SK-N-SH treated with all-trans-retinoic acid at 6 μM for 48 hours (cell line): ENCODE measurements at regions not wholly inside any gene's neighbourhood (a gene's known extent, or its start where the extent isn't known, plus 50 kb on each side); places are given as distances from the start of the nearest gene placed in this dataset.

Experiments
- ATAC-seq: fragments of 200-7000 bp; cut with Tn5 transposase; 3 replicates; pipeline ENCODE4 v1.9.1; 2020; ENCODE audit warnings: mild to moderate bottlenecking, moderate library complexity
- ARNTL ChIP-seq: fragments of 450-650 bp; formaldehyde crosslinking; IDR thresholded peaks from 2 replicates; pipeline ENCODE4 v1.5.0; 2020; ENCODE audit warnings: low read depth, mild to moderate bottlenecking, moderate library complexity, borderline replicate concordance
- BACH2 ChIP-seq: fragments of 250-450 bp; sonication (Bioruptor Pico); IDR thresholded peaks from 2 replicates; pipeline ENCODE4 v1.9.0; 2021; ENCODE audit warnings: mild to moderate bottlenecking, borderline replicate concordance
- CREB5 ChIP-seq: fragments of 250-450 bp; sonication (Bioruptor Pico); IDR thresholded peaks from 2 replicates; pipeline ENCODE4 v1.5.1; 2020; ENCODE audit warnings: low read depth, mild to moderate bottlenecking, moderate library complexity
- CSDC2 ChIP-seq: fragments of 250-450 bp; sonication (Bioruptor Pico); IDR thresholded peaks from 2 replicates; pipeline ENCODE4 v1.5.0; 2020; ENCODE audit warnings: mild to moderate bottlenecking, moderate library complexity
- ESRRG ChIP-seq: fragments of 250-450 bp; sonication (Bioruptor Pico); IDR thresholded peaks from 2 replicates; pipeline ENCODE4 v1.6.1; 2021; ENCODE audit warnings: mild to moderate bottlenecking
- GLIS3 ChIP-seq: fragments of 250-450 bp; sonication (Bioruptor Pico); IDR thresholded peaks from 2 replicates; pipeline ENCODE4 v1.5.0; 2020; ENCODE audit warnings: mild to moderate bottlenecking, moderate library complexity
- ISL1 ChIP-seq: fragments of 250-450 bp; sonication (Bioruptor Pico); IDR thresholded peaks from 2 replicates; pipeline ENCODE4 v2.1.2; 2022; ENCODE audit warnings: mild to moderate bottlenecking, moderate library complexity
- OSR1 ChIP-seq: fragments of 250-450 bp; sonication (Bioruptor Pico); IDR thresholded peaks from 2 replicates; pipeline ENCODE4 v1.8.0; 2022; ENCODE audit warnings: moderate library complexity, mild to moderate bottlenecking, inconsistent platforms
- PATZ1 ChIP-seq: fragments of 250-450 bp; sonication (Bioruptor Pico); IDR thresholded peaks from 2 replicates; pipeline ENCODE4 v1.8.0; 2020; ENCODE audit warnings: mild to moderate bottlenecking, moderate library complexity, borderline replicate concordance
- POU6F1 ChIP-seq: fragments of 250-450 bp; sonication (Bioruptor Pico); IDR thresholded peaks from 2 replicates; pipeline ENCODE4 v1.8.0; 2021; ENCODE audit warnings: low read depth, mild to moderate bottlenecking, moderate library complexity, borderline replicate concordance
- RARB ChIP-seq: fragments of 250-450 bp; sonication (Bioruptor Pico); IDR thresholded peaks from 2 replicates; pipeline ENCODE4 v1.8.0; 2021; ENCODE audit warnings: mild to moderate bottlenecking, moderate library complexity
- SNAI2 ChIP-seq: fragments of 250-450 bp; sonication (Bioruptor Pico); IDR thresholded peaks from 2 replicates; pipeline ENCODE4 v1.5.0; 2020; ENCODE audit warnings: mild to moderate bottlenecking, moderate library complexity
- TCF4 ChIP-seq: fragments of 250-450 bp; sonication (Bioruptor Pico); IDR thresholded peaks from 2 replicates; pipeline ENCODE4 v1.8.0; 2021; ENCODE audit warnings: mild to moderate bottlenecking, moderate library complexity, borderline replicate concordance
- TOX ChIP-seq: fragments of 250-450 bp; sonication (Bioruptor Pico); IDR thresholded peaks from 2 replicates; pipeline ENCODE4 v1.8.0; 2021; ENCODE audit warnings: mild to moderate bottlenecking, moderate library complexity, borderline replicate concordance
- TSHZ2 ChIP-seq: fragments of 250-450 bp; sonication (Bioruptor Pico); IDR thresholded peaks from 2 replicates; pipeline ENCODE4 v1.5.0; 2020; ENCODE audit warnings: mild to moderate bottlenecking, moderate library complexity
- ZC3H10 ChIP-seq: fragments of 250-450 bp; sonication (Bioruptor Pico); IDR thresholded peaks from 2 replicates; pipeline ENCODE4 v1.5.1; 2021; ENCODE audit warnings: mild to moderate bottlenecking, moderate library complexity
- ZFP3 ChIP-seq: fragments of 250-450 bp; sonication (Bioruptor Pico); IDR thresholded peaks from 2 replicates; pipeline ENCODE4 v1.5.0; 2020; ENCODE audit warnings: mild to moderate bottlenecking, moderate library complexity
- ZFP30 ChIP-seq: fragments of 450-650 bp; formaldehyde crosslinking; IDR thresholded peaks from 2 replicates; pipeline ENCODE4 v1.5.0; 2022; ENCODE audit warnings: mild to moderate bottlenecking, moderate library complexity
- ZNF565 ChIP-seq: fragments of 450-650 bp; formaldehyde crosslinking; conservative IDR thresholded peaks from 2 replicates; pipeline ENCODE4 v1.5.0; 2020; ENCODE audit warnings: low read depth, mild to moderate bottlenecking, moderate library complexity
- ZNF70 ChIP-seq: fragments of 450-650 bp; formaldehyde crosslinking; IDR thresholded peaks from 2 replicates; pipeline ENCODE4 v1.5.0; 2020; ENCODE audit warnings: mild to moderate bottlenecking, moderate library complexity

- TF ChIP-seq TCF4 (CRISPR knock-in tag) (0 out of 2 replicates have a peak, but pooled peaks have one; percentile 12), ARNTL (CRISPR knock-in tag) (no peak), ISL1 (CRISPR knock-in tag) (peak; percentile 74), ZFP30 (no peak)
- no peak for ATAC-seq
Observed at GRCh38 chr5:110338341-110339083, 388.0 kb downstream of the TMEM232 start.

- ATAC-seq: no peak
- TF ChIP-seq ZFP30: no peak
- TF ChIP-seq BACH2: no peak
- no peak for TF ChIP-seq TOX (CRISPR knock-in tag)
- no peak for TF ChIP-seq ZNF70 (CRISPR knock-in tag)
- TF ChIP-seq ESRRG (CRISPR knock-in tag): no peak
- TF ChIP-seq ISL1 (CRISPR knock-in tag): no peak
- no peak for TF ChIP-seq ZC3H10 (CRISPR knock-in tag)
- no peak for TF ChIP-seq ZFP3 (CRISPR knock-in tag)
- no peak for TF ChIP-seq OSR1 (CRISPR knock-in tag)
- no peak for TF ChIP-seq CSDC2 (CRISPR knock-in tag)
- no peak for TF ChIP-seq ZNF565 (CRISPR knock-in tag)
- no peak for TF ChIP-seq POU6F1
- no peak for TF ChIP-seq TCF4 (CRISPR knock-in tag)
Observed at GRCh38 chr5:110339399-110339798, 387.1 kb downstream of the TMEM232 start.

- ATAC-seq: no peak
- TF ChIP-seq RARB (CRISPR knock-in tag): no peak
- TF ChIP-seq ZNF70 (CRISPR knock-in tag): no peak
- TF ChIP-seq ZFP30: no peak
- TF ChIP-seq OSR1 (CRISPR knock-in tag): no peak
- no peak for TF ChIP-seq SNAI2 (CRISPR knock-in tag)
- TF ChIP-seq CREB5 (CRISPR knock-in tag): no peak
- TF ChIP-seq ARNTL (CRISPR knock-in tag): no peak
- TF ChIP-seq ISL1 (CRISPR knock-in tag): no peak
- no peak for TF ChIP-seq TCF4 (CRISPR knock-in tag)
- no peak for TF ChIP-seq POU6F1
- no peak for TF ChIP-seq ZC3H10 (CRISPR knock-in tag)
Observed at GRCh38 chr5:110341836-110342235, 384.6 kb downstream of the TMEM232 start.

- no peak for TF ChIP-seq ZNF70 (CRISPR knock-in tag)
- TF ChIP-seq ZFP30: no peak
- TF ChIP-seq OSR1 (CRISPR knock-in tag): no peak
- no peak for TF ChIP-seq TCF4 (CRISPR knock-in tag)
- no peak for TF ChIP-seq TSHZ2
- TF ChIP-seq ESRRG (CRISPR knock-in tag): no peak
- TF ChIP-seq GLIS3 (CRISPR knock-in tag): no peak
- no peak for TF ChIP-seq RARB (CRISPR knock-in tag)
- TF ChIP-seq PATZ1: no peak
- no peak for TF ChIP-seq ZNF565 (CRISPR knock-in tag)
- TF ChIP-seq CREB5 (CRISPR knock-in tag): no peak
- ATAC-seq: no peak
Observed at GRCh38 chr5:110342683-110343082, 383.8 kb downstream of the TMEM232 start.
